Prostate gland (tissue), 2 donors: ENCODE measurements at regions not wholly inside any gene's neighbourhood (a gene's known extent, or its start where the extent isn't known, plus 50 kb on each side); places are given as distances from the start of the nearest gene placed in this dataset.

Source experiments
- CTCF ChIP-seq, 4 experiments: fragments of 200-600 bp in 2 of 4; fragments of 450-650 bp in 2 of 4; sonication (generic) in 2 of 4; IDR thresholded peaks; 1 replicate in 3 of 4; 2 replicates in 1 of 4; pipeline ENCODE4 v1.5.1; 2016 to 2019; ENCODE audit warnings: antibody characterized with exemption in 4 of 4, mild to moderate bottlenecking in 2 of 4, moderate library complexity in 2 of 4
- POLR2A ChIP-seq: fragments of 450-650 bp; IDR thresholded peaks from one replicate; pipeline ENCODE4 v1.6.1; 2016; ENCODE audit warnings: antibody characterized with exemption, mild to moderate bottlenecking
- POLR2AphosphoS5 ChIP-seq: sonication (generic); formaldehyde crosslinking; IDR thresholded peaks from one replicate; pipeline ENCODE4 v1.6.1; 2017; ENCODE audit warnings: antibody characterized with exemption

- TF ChIP-seq CTCF (IDR thresholded peaks at IDR 0.05) (no peak), POLR2A (no peak), POLR2AphosphoS5 (no peak)
These were observed 122.9 kb downstream of the NSUN3 start for GRCh38 chr3:94185753-94186152.
